SH-SY5Y (cell line): ENCODE measurements at regions not wholly inside any gene's neighbourhood (a gene's known extent, or its start where the extent isn't known, plus 50 kb on each side); places are given as distances from the start of the nearest gene placed in this dataset.

Source experiments
- GATA2 ChIP-seq: IDR thresholded peaks from 2 replicates; pipeline ENCODE4 v1.6.1; 2011; ENCODE audit warnings: mild to moderate bottlenecking, low read depth, low read length
- GATA3 ChIP-seq: IDR thresholded peaks from 2 replicates; pipeline ENCODE4 v1.6.1; 2011; ENCODE audit warnings: low read depth, mild to moderate bottlenecking, low read length, moderate library complexity

GRCh38 chr1:38577385-38577784 lies 282.2 kb downstream of the RRAGC start:
- no peak for TF ChIP-seq GATA3
- no peak for TF ChIP-seq GATA2
